ENCODE measurements at regions not wholly inside any gene's neighbourhood (a gene's known extent, or its start where the extent isn't known, plus 50 kb on each side); places are given as distances from the start of the nearest gene placed in this dataset.

GRCh38 chr11:92861634-92862033 lies 107.8 kb upstream of the MTNR1B start:
- TF ChIP-seq CTCF (IDR thresholded peaks at IDR 0.05) (peak in 1 of 5 experiments; percentile 20), POLR2A (IDR thresholded peaks at IDR 0.05) (no peak)
